Neural cell (in vitro differentiated cells): ENCODE measurements at regions not wholly inside any gene's neighbourhood (a gene's known extent, or its start where the extent isn't known, plus 50 kb on each side); places are given as distances from the start of the nearest gene placed in this dataset.

Source experiments
- H2AFZ ChIP-seq: fragments of 200-600, 300-800 bp; sonication (generic), shearing (Covaris generic); 2 replicates; pipeline ENCODE4 v1.6.0; 2014; ENCODE audit warnings: low read depth, mild to moderate bottlenecking, antibody characterized with exemption, low read length, moderate library complexity
- H3F3A ChIP-seq: fragments of 200-600 bp; shearing (Covaris generic); 2 replicates; pipeline ENCODE4 v1.6.1; 2016; ENCODE audit warnings: mild to moderate bottlenecking, moderate library complexity, mixed read lengths, antibody characterized with exemption, low read length; ENCODE audit not compliant: insufficient read depth, poor library complexity, severe bottlenecking
- H3K27ac ChIP-seq: fragments of 200-600, 300-800 bp; sonication (generic), shearing (Covaris generic); 2 replicates; pipeline ENCODE4 v1.5.1; 2014; ENCODE audit warnings: mild to moderate bottlenecking, low read length, moderate library complexity
- H3K27me3 ChIP-seq: fragments of 300-800, 200-600 bp; sonication (generic), shearing (Covaris generic); 2 replicates; pipeline ENCODE4 v1.6.0; 2014; ENCODE audit warnings: mild to moderate bottlenecking, low read depth, low read length, moderate library complexity; ENCODE audit not compliant: insufficient read depth
- H3K36me3 ChIP-seq: fragments of 300-800, 200-600 bp; sonication (generic), shearing (Covaris generic); 2 replicates; pipeline ENCODE4 v1.5.1; 2014; ENCODE audit warnings: mild to moderate bottlenecking, antibody characterized with exemption, low read length, moderate library complexity; ENCODE audit not compliant: insufficient read depth
- H3K4me2 ChIP-seq: fragments of 300-800, 200-600 bp; sonication (generic), shearing (Covaris generic); 2 replicates; pipeline ENCODE4 v1.6.0; 2014; ENCODE audit warnings: mild to moderate bottlenecking, low read length
- H3K4me3 ChIP-seq: fragments of 300-800, 200-600 bp; sonication (generic), shearing (Covaris generic); 2 replicates; pipeline ENCODE4 v1.5.1; 2014; ENCODE audit warnings: mild to moderate bottlenecking, low read length, moderate library complexity
- H3K79me2 ChIP-seq: fragments of 200-600 bp; shearing (Covaris generic); replicated peaks from 2 replicates; pipeline ENCODE4 v1.6.0; 2014; ENCODE audit warnings: mild to moderate bottlenecking, low read length, moderate library complexity; ENCODE audit not compliant: insufficient read depth
- H3K9ac ChIP-seq: fragments of 300-800, 200-600 bp; sonication (generic), shearing (Covaris generic); 2 replicates; pipeline ENCODE4 v1.6.1; 2016; ENCODE audit warnings: mild to moderate bottlenecking, low read length, mixed read lengths
- H3K9me2 ChIP-seq: fragments of 200-600 bp; shearing (Covaris generic); 2 replicates; pipeline ENCODE4 v1.6.1; 2016; ENCODE audit warnings: mild to moderate bottlenecking, low read length, mixed read lengths; ENCODE audit not compliant: insufficient read depth
- H3K9me3 ChIP-seq: fragments of 200-600, 300-800 bp; sonication (generic), shearing (Covaris generic); 2 replicates; pipeline ENCODE4 v1.6.1; 2016; ENCODE audit warnings: mild to moderate bottlenecking, mixed run types, low read length, moderate library complexity, mixed read lengths
- H4K20me1 ChIP-seq: fragments of 200-600 bp; shearing (Covaris generic); 2 replicates; pipeline ENCODE4 v1.6.1; 2016; ENCODE audit warnings: mild to moderate bottlenecking, mixed run types; ENCODE audit not compliant: insufficient read depth
- CTCF ChIP-seq: fragments of 450-650 bp; IDR thresholded peaks from 2 replicates; pipeline ENCODE4 v1.5.1; 2014; ENCODE audit warnings: antibody characterized with exemption, mild to moderate bottlenecking, moderate library complexity; ENCODE audit not compliant: poor library complexity, severe bottlenecking
- EP300 ChIP-seq: fragments of 450-650 bp; conservative IDR thresholded peaks from 2 replicates; pipeline ENCODE4 v1.6.1; 2014; ENCODE audit warnings: antibody characterized with exemption, mild to moderate bottlenecking, moderate library complexity; ENCODE audit not compliant: poor library complexity, severe bottlenecking
- EZH2 ChIP-seq: fragments of 200-600, 300-800 bp; shearing (Covaris generic), sonication (generic); IDR thresholded peaks from 2 replicates; pipeline ENCODE4 v1.6.1; 2014; ENCODE audit warnings: antibody characterized with exemption, low read length, borderline replicate concordance, mild to moderate bottlenecking; ENCODE audit not compliant: insufficient read depth, poor library complexity, severe bottlenecking
- MXI1 ChIP-seq: fragments of 450-650 bp; conservative IDR thresholded peaks from 2 replicates; pipeline ENCODE4 v1.6.1; 2014; ENCODE audit warnings: antibody characterized with exemption, mild to moderate bottlenecking; ENCODE audit not compliant: poor library complexity, severe bottlenecking
- POLR2AphosphoS5 ChIP-seq: IDR thresholded peaks from 2 replicates; pipeline ENCODE4 v1.6.1; 2012
- RAD21 ChIP-seq: fragments of 450-650 bp; conservative IDR thresholded peaks from 2 replicates; pipeline ENCODE4 v1.6.1; 2014; ENCODE audit warnings: antibody characterized with exemption, mild to moderate bottlenecking, moderate library complexity
- SMC3 ChIP-seq: fragments of 450-650 bp; conservative IDR thresholded peaks from 2 replicates; pipeline ENCODE4 v1.6.1; 2014; ENCODE audit warnings: antibody characterized with exemption, mild to moderate bottlenecking, moderate library complexity; ENCODE audit not compliant: poor library complexity
- TAF1 ChIP-seq: IDR thresholded peaks from 2 replicates; pipeline ENCODE4 v1.6.1; 2012; ENCODE audit warnings: low read depth
- TF ChIP-seq, protein P1 (sequence below): IDR thresholded peaks from 2 replicates; pipeline ENCODE4 v1.6.1; 2012; ENCODE audit warnings: borderline replicate concordance

DNA sequence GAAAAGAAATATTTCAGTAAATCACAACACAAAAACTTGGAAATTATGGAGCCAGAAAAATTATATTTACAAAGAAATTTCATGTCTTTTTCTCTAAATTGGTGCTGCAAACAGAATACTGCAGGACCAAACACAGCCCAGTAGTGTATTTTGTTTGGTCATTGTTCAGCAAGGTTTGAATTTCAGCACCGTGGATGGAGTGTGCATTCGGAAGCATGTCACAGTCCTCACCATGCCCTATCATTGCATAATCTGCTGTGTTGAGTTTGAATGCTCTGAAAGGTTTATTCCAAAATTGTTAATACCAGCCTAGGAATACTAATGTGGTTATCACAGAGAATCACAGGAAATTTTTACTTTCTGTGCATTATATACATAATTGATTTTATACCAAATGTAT lies 296.7 kb downstream of the METTL4 start:
- Histone ChIP-seq H3K27me3 (no peaks in the 10 kb centered on the region), H3K36me3 (no peaks in the 10 kb centered on the region), H3K79me2 (no peaks in the 10 kb centered on the region), H3K27ac (no peak overlapping the region), H4K20me1 (no peaks in the 10 kb centered on the region), H3K4me3 (no peak overlapping the region), H3K9me2 (no peaks in the 10 kb centered on the region), H2AFZ (no peak overlapping the region), H3F3A (no peaks in the 10 kb centered on the region), H3K4me2 (no peak overlapping the region), H3K9me3 (no peaks in the 10 kb centered on the region), H3K9ac (no peak overlapping the region)
- no peak for TF ChIP-seq SMC3
- no peak for TF ChIP-seq TAF1
- TF ChIP-seq, protein P1, sequence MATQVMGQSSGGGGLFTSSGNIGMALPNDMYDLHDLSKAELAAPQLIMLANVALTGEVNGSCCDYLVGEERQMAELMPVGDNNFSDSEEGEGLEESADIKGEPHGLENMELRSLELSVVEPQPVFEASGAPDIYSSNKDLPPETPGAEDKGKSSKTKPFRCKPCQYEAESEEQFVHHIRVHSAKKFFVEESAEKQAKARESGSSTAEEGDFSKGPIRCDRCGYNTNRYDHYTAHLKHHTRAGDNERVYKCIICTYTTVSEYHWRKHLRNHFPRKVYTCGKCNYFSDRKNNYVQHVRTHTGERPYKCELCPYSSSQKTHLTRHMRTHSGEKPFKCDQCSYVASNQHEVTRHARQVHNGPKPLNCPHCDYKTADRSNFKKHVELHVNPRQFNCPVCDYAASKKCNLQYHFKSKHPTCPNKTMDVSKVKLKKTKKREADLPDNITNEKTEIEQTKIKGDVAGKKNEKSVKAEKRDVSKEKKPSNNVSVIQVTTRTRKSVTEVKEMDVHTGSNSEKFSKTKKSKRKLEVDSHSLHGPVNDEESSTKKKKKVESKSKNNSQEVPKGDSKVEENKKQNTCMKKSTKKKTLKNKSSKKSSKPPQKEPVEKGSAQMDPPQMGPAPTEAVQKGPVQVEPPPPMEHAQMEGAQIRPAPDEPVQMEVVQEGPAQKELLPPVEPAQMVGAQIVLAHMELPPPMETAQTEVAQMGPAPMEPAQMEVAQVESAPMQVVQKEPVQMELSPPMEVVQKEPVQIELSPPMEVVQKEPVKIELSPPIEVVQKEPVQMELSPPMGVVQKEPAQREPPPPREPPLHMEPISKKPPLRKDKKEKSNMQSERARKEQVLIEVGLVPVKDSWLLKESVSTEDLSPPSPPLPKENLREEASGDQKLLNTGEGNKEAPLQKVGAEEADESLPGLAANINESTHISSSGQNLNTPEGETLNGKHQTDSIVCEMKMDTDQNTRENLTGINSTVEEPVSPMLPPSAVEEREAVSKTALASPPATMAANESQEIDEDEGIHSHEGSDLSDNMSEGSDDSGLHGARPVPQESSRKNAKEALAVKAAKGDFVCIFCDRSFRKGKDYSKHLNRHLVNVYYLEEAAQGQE = no peak
- TF ChIP-seq MXI1 = no peak
- TF ChIP-seq EP300 = no peak
- TF ChIP-seq POLR2AphosphoS5 = no peak
- no peak for TF ChIP-seq RAD21
- no peak for TF ChIP-seq EZH2
- no peak for TF ChIP-seq CTCF

DNA sequence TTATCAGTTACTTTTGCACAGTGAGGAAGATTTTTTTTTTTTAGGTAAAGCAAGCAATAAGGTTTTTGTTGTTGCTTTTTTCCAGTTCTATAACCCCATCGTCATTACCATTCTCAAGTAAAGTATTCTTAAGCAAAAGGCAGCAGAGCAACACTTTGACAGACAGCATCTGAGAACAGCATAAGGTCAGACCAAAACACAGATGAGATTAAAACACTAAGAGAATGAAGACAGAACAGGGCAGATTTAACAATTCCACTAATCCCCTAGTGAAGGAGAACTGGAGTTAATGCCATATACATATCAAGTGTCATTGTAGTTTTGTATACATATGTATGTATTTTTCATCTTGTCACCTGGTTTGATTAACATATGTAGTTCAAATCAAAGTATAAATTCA lies 290.2 kb downstream of the METTL4 start:
- Histone ChIP-seq H2AFZ (no peak overlapping the region), H3K9ac (no peak overlapping the region)
- TF ChIP-seq SMC3 (no peak), EZH2 (no peak), TAF1 (no peak), RAD21 (no peak), POLR2AphosphoS5 (no peak), MXI1 (no peak), CTCF (no peak), EP300 (no peak)
- TF ChIP-seq, protein P1 = no peak

More for the DNA sequence above, 290.2 kb downstream of the METTL4 start:
- Histone ChIP-seq H3K36me3 (no peaks in the 10 kb centered on the region), H3K27ac (no peak overlapping the region), H3K27me3 (no peaks in the 10 kb centered on the region), H3F3A (no peaks in the 10 kb centered on the region), H3K9me3 (no peaks in the 10 kb centered on the region), H3K4me3 (no peak overlapping the region), H3K4me2 (no peak overlapping the region), H3K9me2 (no peaks in the 10 kb centered on the region), H3K79me2 (no peaks in the 10 kb centered on the region), H4K20me1 (no peaks in the 10 kb centered on the region)
